ENCODE measurements at regions not wholly inside any gene's neighbourhood (a gene's known extent, or its start where the extent isn't known, plus 50 kb on each side); places are given as distances from the start of the nearest gene placed in this dataset.

- TF ChIP-seq CTCF (IDR thresholded peaks at IDR 0.05; ENCODE audit: borderline replicate concordance, insufficient read depth, low read depth, low read length): no peak
Measured at GRCh38 chr2:15811367-15811766, 129.0 kb upstream of the MYCN start.

GRCh38 chr2:15812187-15812780 lies 128.1 kb upstream of the MYCN start:
- TF ChIP-seq CTCF (IDR thresholded peaks at IDR 0.05; ENCODE audit: borderline replicate concordance, insufficient read depth, low read depth, low read length): no peak
- H3K4me3 ChIP-seq (ENCODE audit: low read depth, low read length): no peak overlapping the region

More at GRCh38 chr2:15811367-15811766, 129.0 kb upstream of the MYCN start:
- no peak overlapping the region for H3K4me3 ChIP-seq (ENCODE audit: low read depth, low read length)

- TF ChIP-seq CTCF (IDR thresholded peaks at IDR 0.05; ENCODE audit: borderline replicate concordance, insufficient read depth, low read depth, low read length): no peak
Measured at GRCh38 chr2:15813481-15814266, 126.7 kb upstream of the MYCN start.

GRCh38 chr2:15814403-15814802 lies 125.9 kb upstream of the MYCN start:
- H3K4me3 ChIP-seq (ENCODE audit: low read depth, low read length): no peak overlapping the region
- TF ChIP-seq CTCF (IDR thresholded peaks at IDR 0.05; ENCODE audit: borderline replicate concordance, insufficient read depth, low read depth, low read length): no peak

More at GRCh38 chr2:15813481-15814266, 126.7 kb upstream of the MYCN start:
- H3K4me3 ChIP-seq (ENCODE audit: low read depth, low read length): no peak overlapping the region

- H3K4me3 ChIP-seq (ENCODE audit: low read depth, low read length): no peak overlapping the region
- TF ChIP-seq CTCF (IDR thresholded peaks at IDR 0.05; ENCODE audit: borderline replicate concordance, insufficient read depth, low read depth, low read length): no peak
Measured at GRCh38 chr2:15814946-15815345, 125.4 kb upstream of the MYCN start.

GRCh38 chr2:15816226-15816625 lies 124.1 kb upstream of the MYCN start:
- no peak overlapping the region for H3K4me3 ChIP-seq (ENCODE audit: low read depth, low read length)
- no peak for TF ChIP-seq CTCF (IDR thresholded peaks at IDR 0.05; ENCODE audit: borderline replicate concordance, insufficient read depth, low read depth, low read length)

Data from GM12875 (cell line).